PC-9 (cell line): ENCODE measurements at regions not wholly inside any gene's neighbourhood (a gene's known extent, or its start where the extent isn't known, plus 50 kb on each side); places are given as distances from the start of the nearest gene placed in this dataset.

ENCODE experiments used
- BruUV-seq: library from RNA; stranded (reverse); fragments of 400-500 nt; replicated peaks from 2 replicates; lab custom pipeline; 2021; lab: Mats Ljungman, UMichigan
- CTCF ChIA-PET: fragments of 300-600 bp; sonication (Branson Sonifier 250); formaldehyde crosslinking; loops from one replicate; lab custom pipeline; 2022; ENCODE audit warnings: antibody characterized with exemption; lab: Charles Lee
- POLR2A ChIA-PET: fragments of 300-600 bp; sonication (Branson Sonifier 250); formaldehyde crosslinking; loops from one replicate; lab custom pipeline; 2022; ENCODE audit warnings: antibody characterized with exemption; ENCODE audit not compliant: unreplicated experiment; lab: Charles Lee
- DNase-seq, 2 experiments: peaks; one replicate each; pipeline versions ENCODE4 v3.0.0 to v3.0.0-alpha.2; 2015 to 2022; ENCODE audit warnings: mixed read lengths in 1 of 2
- H2AFZ ChIP-seq: fragments of 200-600 bp; sonication (generic); 2 replicates; pipeline ENCODE4 v1.8.1; 2017; ENCODE audit warnings: antibody characterized with exemption
- H3F3A ChIP-seq: fragments of 200-600 bp; sonication (generic); 2 replicates; pipeline ENCODE4 v1.8.1; 2017; ENCODE audit warnings: antibody characterized with exemption, mild to moderate bottlenecking, low read depth; ENCODE audit not compliant: insufficient read depth
- H3K27ac ChIP-seq: fragments of 200-600 bp; sonication (generic); 2 replicates; pipeline ENCODE4 v1.6.1; 2016; ENCODE audit warnings: mixed run types
- H3K27me3 ChIP-seq: fragments of 200-600 bp; sonication (generic); 2 replicates; pipeline ENCODE4 v1.6.1; 2016; ENCODE audit warnings: low read depth, mixed run types; ENCODE audit not compliant: insufficient read depth
- H3K36me3 ChIP-seq: fragments of 200-600 bp; sonication (generic); 2 replicates; pipeline ENCODE4 v1.6.1; 2016; ENCODE audit warnings: low read depth, mixed run types
- H3K4me1 ChIP-seq: fragments of 200-600 bp; sonication (generic); replicated peaks from 2 replicates; pipeline ENCODE4 v1.6.1; 2016; ENCODE audit warnings: mixed run types; ENCODE audit not compliant: insufficient read depth
- H3K4me2 ChIP-seq: fragments of 200-600 bp; sonication (generic); 2 replicates; pipeline ENCODE4 v1.6.1; 2017; ENCODE audit warnings: mixed run types
- H3K4me3 ChIP-seq: fragments of 200-600 bp; sonication (generic); 2 replicates; pipeline ENCODE4 v1.6.1; 2016; ENCODE audit warnings: mixed run types
- H3K79me2 ChIP-seq: fragments of 200-600 bp; sonication (generic); 2 replicates; pipeline ENCODE4 v1.6.1; 2017; ENCODE audit warnings: low read depth, mixed run types
- H3K9me2 ChIP-seq: fragments of 200-600 bp; sonication (generic); 2 replicates; pipeline ENCODE4 v1.8.1; 2017; ENCODE audit warnings: mild to moderate bottlenecking; ENCODE audit not compliant: insufficient read depth
- H3K9me3 ChIP-seq: fragments of 200-600 bp; sonication (generic); 2 replicates; pipeline ENCODE4 v1.8.1; 2016; ENCODE audit warnings: low read depth; ENCODE audit not compliant: insufficient read depth
- H4K20me1 ChIP-seq: fragments of 200-600 bp; sonication (generic); 2 replicates; pipeline ENCODE4 v1.8.1; 2017; ENCODE audit not compliant: insufficient read depth
- EZH2 ChIP-seq: fragments of 200-600 bp; sonication (generic); IDR thresholded peaks from 2 replicates; pipeline ENCODE4 v1.8.0; 2017; ENCODE audit warnings: antibody characterized with exemption, low read depth
- intact Hi-C: fragments of 100-400 bp; cut with micrococcal nuclease; formaldehyde crosslinking; loops from one replicate; pipeline ENCODE4 v1.10.0; 2022; ENCODE audit not compliant: unreplicated experiment
- TF ChIP-seq, protein P1 (sequence below): fragments of 200-600 bp; sonication (generic); conservative IDR thresholded peaks from 2 replicates; pipeline ENCODE4 v1.6.1; 2017; ENCODE audit warnings: mixed run types, antibody characterized with exemption, mild to moderate bottlenecking, moderate library complexity

GRCh38 chr7:110486549-110486948 is 604.4 kb upstream of the LRRN3 start:
- Histone ChIP-seq H3K4me2 (no peak overlapping the region), H3K9me2 (no peaks in the 10 kb centered on the region), H4K20me1 (no peaks in the 10 kb centered on the region), H3K36me3 (no peaks in the 10 kb centered on the region), H3K79me2 (no peaks in the 10 kb centered on the region), H3K27ac (no peak overlapping the region), H3K4me1 (no peaks in the 10 kb centered on the region), H3K4me3 (no peak overlapping the region), H3F3A (no peaks in the 10 kb centered on the region), H2AFZ (no peak overlapping the region), H3K27me3 (no peaks in the 10 kb centered on the region), H3K9me3 (no peaks in the 10 kb centered on the region)
- intact Hi-C loops: no loop called here
- BruUV-seq: no TSS peak
- TF ChIP-seq, protein P1, sequence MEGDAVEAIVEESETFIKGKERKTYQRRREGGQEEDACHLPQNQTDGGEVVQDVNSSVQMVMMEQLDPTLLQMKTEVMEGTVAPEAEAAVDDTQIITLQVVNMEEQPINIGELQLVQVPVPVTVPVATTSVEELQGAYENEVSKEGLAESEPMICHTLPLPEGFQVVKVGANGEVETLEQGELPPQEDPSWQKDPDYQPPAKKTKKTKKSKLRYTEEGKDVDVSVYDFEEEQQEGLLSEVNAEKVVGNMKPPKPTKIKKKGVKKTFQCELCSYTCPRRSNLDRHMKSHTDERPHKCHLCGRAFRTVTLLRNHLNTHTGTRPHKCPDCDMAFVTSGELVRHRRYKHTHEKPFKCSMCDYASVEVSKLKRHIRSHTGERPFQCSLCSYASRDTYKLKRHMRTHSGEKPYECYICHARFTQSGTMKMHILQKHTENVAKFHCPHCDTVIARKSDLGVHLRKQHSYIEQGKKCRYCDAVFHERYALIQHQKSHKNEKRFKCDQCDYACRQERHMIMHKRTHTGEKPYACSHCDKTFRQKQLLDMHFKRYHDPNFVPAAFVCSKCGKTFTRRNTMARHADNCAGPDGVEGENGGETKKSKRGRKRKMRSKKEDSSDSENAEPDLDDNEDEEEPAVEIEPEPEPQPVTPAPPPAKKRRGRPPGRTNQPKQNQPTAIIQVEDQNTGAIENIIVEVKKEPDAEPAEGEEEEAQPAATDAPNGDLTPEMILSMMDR: no peak
- no peak for TF ChIP-seq EZH2
- ChIA-PET CTCF (no interaction called here), POLR2A (no interaction called here)
- no peak for DNase-seq

DNA sequence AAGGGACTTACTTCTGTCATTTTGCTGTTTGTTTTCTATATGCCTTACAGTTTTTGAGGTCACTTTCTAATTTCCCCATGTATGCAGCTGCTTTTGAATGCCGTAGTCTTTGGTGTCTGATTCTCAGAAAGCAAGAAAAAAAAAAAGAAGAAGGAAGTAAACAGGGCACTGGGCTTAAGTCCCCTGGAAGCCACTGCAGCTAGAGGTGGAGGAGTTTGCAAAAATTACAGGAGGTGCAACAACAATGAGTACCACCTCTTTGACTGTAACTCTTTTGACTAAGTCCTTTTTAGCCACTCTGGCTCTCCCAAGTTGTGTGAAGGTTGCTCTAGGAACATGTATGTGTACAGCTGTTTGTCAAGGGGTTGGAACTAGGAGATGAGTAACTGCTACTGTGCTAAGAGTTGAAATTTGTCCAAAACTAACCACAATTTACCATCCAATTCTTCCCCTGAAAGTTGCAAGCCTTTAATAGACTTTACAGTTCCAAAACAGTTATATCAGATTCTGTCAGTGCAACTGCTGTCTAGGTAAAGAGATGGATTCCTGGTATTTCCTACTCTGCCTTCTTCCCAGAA is 588.0 kb upstream of the LRRN3 start:
- POLR2A ChIA-PET: no interaction called here
- Histone ChIP-seq H3K27me3 (no peaks in the 10 kb centered on the region), H3K9me3 (no peaks in the 10 kb centered on the region), H2AFZ (no peak overlapping the region), H3K36me3 (no peaks in the 10 kb centered on the region), H4K20me1 (no peaks in the 10 kb centered on the region), H3K4me3 (no peak overlapping the region), H3K4me1 (no peaks in the 10 kb centered on the region), H3K9me2 (no peaks in the 10 kb centered on the region; the same call in 1 of the 2 replicates), H3K4me2 (no peak overlapping the region), H3K27ac (no peak overlapping the region), H3F3A (no peaks in the 10 kb centered on the region), H3K79me2 (no peaks in the 10 kb centered on the region)
- TF ChIP-seq, protein P1: no peak
- TF ChIP-seq EZH2: no peak
- no TSS peak for BruUV-seq
- DNase-seq: no peak
- CTCF ChIA-PET: no interaction called here
- intact Hi-C loops: no loop called here

DNA sequence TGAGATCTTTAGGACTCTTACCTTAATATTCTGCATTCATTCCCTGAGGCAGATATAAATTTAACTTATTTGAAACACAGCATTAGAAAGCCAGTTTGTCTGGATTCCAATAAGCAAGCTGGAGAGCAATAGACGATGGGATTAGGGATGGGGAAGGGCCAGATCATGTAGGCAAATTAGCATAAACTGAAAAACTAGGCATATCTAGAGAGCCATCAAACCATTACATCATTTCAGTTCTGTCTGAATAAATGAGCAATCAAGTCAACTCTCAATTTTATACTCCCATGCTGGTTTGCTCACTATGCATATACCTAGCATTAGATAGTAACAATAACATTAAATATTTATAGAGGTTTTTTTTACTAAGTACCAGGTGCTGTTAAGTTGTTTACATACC is 583.6 kb upstream of the LRRN3 start:
- H3F3A ChIP-seq: no peaks in the 10 kb centered on the region
- DNase-seq: no peak
- H3K27me3 ChIP-seq: no peaks in the 10 kb centered on the region
- ChIA-PET POLR2A (no interaction called here), CTCF (no interaction called here)
- TF ChIP-seq EZH2: no peak
- TF ChIP-seq, protein P1: no peak
- H4K20me1 ChIP-seq: no peaks in the 10 kb centered on the region
- H3K4me3 ChIP-seq: no peak overlapping the region
- H3K9me3 ChIP-seq: no peaks in the 10 kb centered on the region
- no peak overlapping the region for H3K27ac ChIP-seq
- no peak overlapping the region for H2AFZ ChIP-seq
- no peaks in the 10 kb centered on the region for H3K4me1 ChIP-seq
- no peaks in the 10 kb centered on the region for H3K9me2 ChIP-seq
- intact Hi-C loops: no loop called here
- BruUV-seq: no TSS peak
- H3K36me3 ChIP-seq: no peaks in the 10 kb centered on the region
- no peak overlapping the region for H3K4me2 ChIP-seq
- no peaks in the 10 kb centered on the region for H3K79me2 ChIP-seq
